DMS79 treated with DMSO at 0.1 percent for 48 hours (cell line): ENCODE measurements at regions not wholly inside any gene's neighbourhood (a gene's known extent, or its start where the extent isn't known, plus 50 kb on each side); places are given as distances from the start of the nearest gene placed in this dataset.
"Not testable (repeated sequence)": the region's sequence is repeated elsewhere in the genome, so short reads cannot be mapped to it uniquely, and the experiment has no call there.

Experiments used
- DNase-seq: peaks from one replicate; lab custom pipeline; 2025; lab: John Stamatoyannopoulos, UW

DNA sequence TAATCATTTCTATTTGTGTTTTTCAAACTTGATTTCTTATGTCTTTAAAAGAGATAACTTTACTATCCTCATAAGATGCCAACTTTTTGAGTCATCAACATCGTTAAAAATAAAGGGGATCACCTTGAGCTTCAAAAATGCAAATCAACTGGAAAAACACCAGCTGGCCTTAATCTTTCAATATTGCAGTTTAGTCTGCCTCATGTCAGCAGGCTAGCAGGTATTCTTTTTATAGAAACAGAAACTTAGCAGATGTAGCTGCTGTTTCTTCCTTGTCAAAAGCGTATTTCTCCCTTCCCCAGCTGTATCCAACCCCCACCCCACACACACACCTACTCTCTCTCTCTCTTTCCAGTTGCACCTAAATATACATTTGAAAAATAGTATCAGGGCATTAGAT, 154.1 kb upstream of the ZNF804A start:
- no peak for DNase-seq

DNA sequence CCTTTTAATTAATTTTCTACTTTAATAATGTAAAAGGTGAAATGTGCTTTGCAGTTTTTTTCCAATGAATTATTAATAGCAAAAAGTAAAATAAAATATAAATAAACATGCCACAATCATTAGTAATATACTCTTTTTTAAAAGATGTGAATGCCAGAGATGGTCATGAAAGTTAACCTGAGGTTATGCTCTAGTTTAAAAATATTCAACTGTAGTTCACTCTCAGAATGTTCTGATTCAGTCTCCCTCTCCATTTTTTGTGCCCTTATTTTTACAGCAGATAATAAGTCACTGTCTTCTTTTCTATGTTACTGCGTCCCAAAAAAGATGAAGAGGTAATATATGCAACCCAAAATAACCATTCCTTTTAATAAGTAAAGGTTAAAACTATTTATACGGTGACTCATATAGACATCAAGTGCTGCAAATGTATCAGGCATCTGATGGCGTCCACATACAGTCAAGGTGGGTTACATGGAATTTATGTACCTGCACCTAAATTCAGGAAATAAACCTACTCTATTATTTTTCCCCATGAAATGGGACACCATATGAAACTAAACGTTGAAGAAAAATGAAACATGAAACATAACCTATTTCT, 153.6 kb upstream of the ZNF804A start:
- no peak for DNase-seq

DNA sequence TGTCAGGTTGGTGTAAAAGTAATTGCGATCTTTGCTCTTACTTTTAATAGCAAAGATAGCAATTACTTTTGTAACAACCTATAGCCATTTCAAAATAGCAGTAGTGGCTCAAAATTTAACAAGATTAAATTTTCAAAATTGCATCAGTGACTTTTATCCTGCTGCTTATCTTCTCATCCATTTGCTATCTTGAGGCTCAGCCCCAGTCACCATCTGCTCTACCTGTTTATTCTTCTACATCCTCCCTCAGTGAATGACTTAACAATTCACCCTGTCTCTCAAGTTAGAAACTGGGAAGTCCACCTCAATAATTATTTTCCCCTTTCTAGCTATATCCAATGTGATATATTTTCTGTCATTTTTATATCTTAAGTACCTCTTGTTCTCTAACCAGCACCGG, 148.6 kb upstream of the ZNF804A start:
- DNase-seq: no peak

DNA sequence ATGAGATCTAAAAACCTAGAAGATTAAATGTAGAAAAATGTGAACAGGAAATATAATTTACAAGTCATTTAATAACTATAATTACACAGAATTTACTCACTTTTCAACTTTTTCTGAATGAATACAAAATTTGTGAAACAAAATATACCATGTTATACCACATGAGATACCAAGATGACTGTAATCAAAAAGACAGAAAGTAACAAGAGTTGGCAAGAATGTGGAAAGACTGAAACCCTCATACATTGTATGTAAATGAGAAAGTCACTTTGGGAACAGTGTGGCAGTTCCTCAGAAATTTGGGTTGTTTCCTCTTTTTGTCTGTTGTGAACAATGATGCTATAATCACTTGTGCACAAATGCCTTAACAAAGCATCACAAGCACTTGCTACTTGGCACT, 145.4 kb upstream of the ZNF804A start:
- no peak for DNase-seq

DNA sequence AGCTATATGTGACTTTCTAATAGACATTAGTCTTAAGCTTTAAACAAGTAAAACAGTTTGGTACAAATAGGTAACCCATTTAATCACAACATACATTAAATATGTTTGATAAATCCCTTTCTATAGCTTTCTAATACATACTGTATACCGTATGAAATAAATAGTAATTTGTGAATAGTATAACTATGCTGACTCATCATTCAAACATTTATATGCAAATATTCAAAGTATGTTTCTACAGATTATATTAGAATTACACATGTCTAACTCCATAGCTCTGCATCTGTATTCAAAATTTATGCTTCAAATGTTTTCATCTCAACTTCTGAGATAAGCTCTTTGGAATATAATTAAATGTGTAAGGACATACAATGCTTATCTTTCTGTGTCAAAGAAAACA, 142.7 kb upstream of the ZNF804A start:
- no peak for DNase-seq

DNA sequence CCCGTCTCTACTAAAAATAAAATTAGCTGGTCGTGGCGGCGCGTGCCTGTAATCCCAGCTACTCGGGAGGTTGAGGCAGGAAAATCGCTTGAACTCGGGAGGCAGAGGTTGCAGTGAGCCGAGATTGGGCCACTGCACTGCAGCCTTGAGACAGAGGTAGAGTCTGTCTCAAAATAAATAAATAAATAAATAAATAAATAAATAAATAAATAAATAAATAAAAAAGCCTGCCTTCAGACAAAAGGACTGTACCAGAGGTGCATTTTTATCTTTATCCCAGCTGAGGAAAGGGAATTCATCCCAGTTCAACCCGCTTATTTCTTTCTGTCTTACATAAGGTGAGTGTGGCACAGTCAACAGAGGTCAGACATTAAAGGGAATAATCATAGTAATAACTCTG, 141.6 kb upstream of the ZNF804A start:
- DNase-seq: not testable (repeated sequence)

DNA sequence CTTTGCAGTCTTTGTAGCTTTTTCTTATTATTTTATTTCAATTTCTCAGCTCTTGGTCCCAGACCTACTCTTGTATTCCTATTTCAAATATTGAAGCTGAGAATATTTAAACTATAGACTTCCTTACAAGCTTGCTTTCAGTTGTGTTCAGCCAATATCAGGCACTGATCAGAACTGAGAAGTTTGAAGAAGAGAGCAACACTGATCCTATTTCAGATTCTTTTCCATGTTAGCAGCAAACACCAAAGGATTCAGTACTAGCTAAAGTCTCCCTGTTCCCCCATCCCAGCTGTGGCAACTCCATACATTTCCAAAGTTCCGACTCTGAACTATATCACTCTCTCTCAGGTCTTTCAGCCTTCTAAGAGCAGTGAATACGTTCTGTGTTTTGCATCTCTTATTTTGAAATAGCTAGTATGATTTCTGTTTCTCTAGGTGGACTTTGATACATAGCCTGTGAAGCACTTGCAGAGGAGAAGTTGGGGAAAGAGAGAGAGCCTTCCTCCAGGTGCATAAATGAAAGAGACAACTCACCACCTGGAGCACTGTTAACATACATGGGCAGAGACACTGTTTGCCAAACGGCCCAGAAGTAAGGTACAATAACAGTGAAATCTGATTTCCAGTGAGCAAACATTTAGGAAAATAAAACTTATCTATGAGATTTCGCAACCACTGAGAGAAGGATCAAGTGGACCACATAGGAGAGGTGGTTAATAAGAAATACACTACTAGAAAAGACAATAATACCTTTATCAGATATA, 135.0 kb upstream of the ZNF804A start:
- no peak for DNase-seq

DNA sequence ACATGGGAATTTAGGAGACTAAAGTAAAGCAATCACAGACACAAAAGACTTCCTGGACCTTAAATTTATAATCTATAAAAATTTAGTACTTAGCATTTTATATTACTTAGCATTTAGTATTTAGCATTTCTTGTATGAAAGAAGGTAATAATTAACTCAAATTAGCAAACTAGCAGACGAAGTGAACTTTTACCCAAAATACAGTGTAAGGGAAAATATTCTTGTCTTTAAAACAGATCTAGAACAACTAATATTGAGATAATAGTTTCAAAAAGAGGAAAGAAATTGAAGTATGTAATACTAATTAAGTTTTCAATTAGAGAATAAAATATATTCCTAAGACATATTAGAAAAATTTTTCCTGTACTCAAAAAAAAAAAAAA, 134.5 kb upstream of the ZNF804A start:
- no peak for DNase-seq

DNA sequence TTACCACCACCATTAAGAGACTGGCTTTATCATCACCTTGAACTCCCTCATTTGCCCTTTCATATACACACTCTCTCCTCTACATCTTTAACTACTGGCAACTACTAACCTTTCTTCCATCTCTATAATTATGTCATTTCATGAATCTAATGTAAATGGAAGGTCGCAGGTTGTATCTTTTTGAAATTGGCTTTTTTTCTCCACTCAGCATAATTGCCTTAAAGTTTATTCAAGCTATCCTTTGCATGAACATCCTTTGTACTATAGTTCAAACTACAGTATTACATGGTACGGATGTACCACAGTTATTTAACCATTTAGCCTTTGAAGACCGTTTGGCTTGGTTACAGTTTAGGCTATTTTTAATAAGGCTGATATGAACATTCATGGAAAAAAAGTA, 129.5 kb upstream of the ZNF804A start:
- DNase-seq: no peak

DNA sequence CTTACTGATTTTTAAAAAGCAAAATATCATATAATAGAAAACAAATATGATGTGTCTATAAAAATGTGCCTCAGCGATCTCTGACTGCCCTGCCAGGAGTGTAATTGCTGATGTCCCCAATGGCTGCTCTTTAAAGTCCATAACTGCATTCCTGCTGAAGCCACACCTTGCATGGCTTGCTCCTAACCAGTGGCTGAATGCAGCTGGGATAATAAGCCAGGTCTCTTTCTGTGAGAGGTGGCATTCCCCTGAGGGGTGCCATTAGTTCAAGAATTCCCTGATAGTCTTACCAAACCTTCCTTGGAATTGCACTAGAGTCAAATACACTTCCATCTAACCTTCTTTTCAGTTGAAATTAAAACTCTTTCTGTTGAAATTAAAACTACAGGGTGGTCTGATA, 125.8 kb upstream of the ZNF804A start:
- DNase-seq: no peak

DNA sequence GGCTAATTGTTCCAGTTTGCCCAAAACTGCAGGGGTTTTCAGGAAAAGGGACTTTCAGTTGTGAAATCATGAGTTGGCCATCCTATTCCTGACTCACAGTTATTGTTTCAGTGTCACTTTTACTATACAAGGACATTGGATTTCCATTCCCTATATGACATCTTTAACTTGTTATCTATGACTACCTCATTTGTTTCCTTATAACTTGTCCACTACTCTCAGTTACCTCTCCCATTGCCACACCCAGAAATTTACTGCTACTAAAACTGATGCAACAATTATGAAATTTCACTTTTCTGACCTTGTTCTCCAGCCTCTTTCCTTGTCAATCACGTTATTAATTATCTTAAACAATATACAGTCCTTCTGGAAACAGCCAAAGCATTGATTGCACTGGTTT, 116.5 kb upstream of the ZNF804A start:
- DNase-seq: no peak

DNA sequence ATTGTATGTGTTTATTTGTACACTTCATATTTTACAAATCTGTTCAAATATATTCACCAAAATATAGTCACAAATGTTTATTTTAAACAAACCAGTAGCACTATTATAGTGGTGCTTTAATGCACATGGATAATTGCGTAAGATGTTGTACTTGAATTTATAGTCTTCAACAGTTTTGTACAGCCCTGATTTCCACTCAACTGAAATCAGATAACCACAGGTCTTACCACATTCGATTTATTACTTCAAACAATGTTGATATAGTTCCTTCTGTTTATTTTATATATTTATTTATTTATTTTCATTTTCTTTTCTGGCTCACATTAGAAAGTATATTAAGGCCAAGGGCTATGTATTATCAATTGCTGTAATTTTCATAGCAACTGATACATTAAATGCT, 99.4 kb upstream of the ZNF804A start:
- no peak for DNase-seq

DNA sequence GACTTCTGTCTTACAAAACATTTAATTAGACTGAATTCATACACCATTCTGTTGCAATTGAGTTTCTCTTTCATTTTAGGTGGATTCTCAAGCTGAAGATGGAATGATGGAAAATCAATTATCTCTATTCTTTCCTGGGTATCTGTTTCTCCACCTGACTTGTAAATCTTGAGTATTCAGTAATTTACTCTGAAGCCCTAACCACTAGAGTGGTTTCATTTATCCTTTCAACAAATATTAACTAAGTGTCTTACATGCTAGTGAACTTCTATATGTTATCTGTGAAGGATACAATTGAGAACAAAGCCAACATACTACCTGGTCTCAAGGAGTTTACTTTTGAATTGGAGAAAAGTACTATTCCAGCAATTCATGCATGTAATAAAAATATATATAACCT, 94.1 kb upstream of the ZNF804A start:
- no peak for DNase-seq

DNA sequence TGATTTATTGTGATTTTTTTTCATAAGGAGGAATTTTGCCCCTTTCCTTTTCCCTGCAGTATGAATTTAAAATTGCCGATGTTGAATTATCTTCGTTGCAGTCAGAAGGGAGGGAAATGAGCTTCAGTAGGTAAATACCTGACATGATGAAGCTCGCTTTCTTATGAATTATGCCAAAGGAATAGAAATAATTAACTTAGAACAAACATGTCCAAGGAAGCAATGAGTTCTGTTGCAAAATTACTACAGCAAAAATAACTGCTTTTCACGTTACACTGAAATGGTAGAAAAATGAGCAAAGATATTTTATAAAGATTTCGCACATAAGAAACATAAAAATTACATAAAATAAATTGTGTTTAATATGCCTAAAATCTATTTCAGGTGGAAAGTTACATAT, 91.1 kb upstream of the ZNF804A start:
- no peak for DNase-seq

DNA sequence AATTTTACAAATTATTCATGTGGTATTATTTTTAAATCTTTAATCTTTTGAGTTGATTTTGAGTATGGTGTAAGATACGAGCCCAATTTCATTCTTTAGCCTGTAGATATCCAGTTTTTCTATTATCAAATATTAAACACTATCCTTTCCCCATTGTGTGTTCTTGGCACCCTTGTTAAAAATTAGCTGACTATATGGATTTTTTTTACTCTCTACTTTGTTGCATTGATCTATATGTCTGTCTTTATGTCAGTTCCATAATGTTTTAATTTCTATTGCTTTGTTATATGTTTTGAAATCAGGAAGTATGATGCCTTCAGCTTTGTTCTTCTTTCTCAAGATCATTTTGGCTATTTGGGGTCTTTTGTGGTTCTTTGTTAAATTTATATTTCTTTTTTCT, 80.9 kb upstream of the ZNF804A start:
- DNase-seq: no peak

DNA sequence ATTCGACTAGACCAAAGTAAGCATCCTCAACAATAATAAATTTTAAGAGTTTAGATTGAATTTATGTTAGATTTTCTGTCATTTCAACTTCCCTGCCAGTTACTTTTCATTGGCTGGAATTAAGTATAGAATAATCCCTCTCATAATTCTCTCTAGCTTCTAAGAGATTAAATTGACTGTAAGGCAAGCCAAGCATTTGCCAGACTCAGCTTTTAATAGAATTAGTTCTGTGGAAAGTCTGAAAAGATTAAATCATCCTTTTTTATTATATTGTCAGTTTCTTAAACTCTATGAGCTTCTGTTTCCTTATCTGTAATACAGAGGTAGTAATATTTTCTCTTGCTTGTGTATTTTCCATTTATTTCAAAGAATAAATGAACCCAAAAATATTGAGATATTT, 77.9 kb upstream of the ZNF804A start:
- no peak for DNase-seq

DNA sequence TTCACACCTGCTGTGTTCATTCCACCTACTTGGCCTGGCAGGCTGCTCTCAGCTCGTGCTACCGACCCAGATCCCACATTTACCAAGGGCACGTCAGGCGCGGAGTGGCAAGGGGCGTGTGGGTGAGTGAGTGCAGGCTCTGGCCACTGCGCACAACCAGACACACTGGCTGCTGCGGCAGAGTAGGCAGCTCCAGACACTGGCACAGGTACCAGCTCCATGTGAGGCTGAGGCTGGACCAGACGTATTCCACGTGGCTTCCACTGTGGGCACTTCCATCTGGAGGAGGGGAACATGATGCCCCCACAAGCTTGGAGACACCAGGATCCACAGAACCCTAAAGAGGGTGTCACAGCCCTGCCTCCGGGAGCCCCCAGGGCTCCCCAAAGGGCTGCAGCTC, 74.6 kb upstream of the ZNF804A start:
- DNase-seq: no peak

DNA sequence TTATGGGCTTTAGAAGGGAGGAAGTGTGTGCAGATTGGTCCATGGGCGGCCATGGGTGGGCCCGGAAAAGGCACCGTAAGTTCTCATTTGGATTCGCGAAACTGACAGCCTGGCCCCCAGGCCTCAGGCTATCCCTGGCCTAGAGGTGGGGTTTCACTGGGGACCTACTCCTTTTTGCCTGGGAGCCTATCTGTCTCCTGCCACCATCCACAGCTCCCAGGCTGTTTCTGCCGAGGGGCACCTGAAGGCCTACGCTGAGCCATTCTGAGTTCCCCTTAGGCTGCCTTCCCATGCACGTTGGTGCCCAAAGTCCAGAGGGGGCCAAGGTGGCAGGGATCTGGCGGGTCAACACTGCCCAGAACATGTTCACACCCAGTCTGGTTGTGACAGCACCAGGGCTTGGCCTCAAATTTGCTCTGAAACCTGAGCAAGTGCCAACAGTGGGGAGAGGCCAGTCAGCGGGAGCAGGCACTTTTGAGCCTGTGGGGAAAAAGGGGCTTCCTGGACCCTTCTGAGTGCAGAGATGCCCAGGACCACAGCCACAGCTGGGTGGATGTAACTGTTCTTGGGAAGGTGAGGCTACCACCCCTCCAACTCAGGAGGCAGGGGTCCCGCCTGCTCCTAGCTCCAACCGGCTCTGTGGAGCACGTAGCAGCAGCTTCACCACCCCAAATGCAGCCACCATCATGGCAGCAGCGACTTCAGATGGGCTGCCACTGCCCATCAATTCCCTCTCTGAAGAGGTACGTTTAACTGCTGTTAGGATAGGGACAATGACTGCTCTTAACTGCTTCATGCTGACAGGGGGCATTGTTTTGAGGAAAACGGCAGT, 73.6 kb upstream of the ZNF804A start:
- DNase-seq: no peak

DNA sequence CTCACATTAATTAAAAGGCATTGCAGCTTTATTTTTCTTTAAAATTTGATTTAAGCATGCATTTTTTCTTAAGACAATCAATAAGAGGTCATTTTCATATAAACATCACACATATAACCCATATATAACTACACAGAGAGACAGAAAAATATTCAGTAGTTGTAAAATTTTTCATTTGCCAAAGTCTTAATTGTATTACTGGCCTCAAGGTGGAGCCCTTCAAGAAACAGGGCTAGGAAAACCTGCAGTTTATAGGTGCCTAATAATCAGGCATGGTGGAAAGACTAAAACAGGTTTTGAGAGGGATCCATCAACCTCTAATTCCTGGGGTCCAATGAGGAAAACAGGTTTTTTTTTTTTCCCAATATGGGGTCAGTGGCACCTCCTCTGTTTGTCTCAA, 71.3 kb upstream of the ZNF804A start:
- DNase-seq: no peak

DNA sequence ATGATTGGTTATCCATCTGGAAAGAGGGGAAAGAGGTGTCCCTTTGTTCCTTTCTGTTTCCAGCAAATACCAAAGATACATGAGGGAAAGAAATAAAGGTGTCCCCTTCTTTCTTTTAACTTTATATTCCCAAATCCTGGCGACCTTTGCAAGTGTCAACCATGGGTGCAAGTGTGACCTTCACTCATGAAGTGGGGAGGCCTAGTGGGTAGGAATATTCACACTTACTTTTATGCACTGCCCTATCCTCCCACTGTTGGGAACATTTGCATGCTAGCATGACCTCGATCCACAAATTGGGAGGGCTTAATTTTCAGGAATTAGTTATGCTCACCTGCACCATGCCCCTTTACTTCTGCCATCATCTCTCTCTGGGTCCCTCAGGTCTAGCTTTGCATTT, 70.2 kb upstream of the ZNF804A start:
- DNase-seq: no peak

DNA sequence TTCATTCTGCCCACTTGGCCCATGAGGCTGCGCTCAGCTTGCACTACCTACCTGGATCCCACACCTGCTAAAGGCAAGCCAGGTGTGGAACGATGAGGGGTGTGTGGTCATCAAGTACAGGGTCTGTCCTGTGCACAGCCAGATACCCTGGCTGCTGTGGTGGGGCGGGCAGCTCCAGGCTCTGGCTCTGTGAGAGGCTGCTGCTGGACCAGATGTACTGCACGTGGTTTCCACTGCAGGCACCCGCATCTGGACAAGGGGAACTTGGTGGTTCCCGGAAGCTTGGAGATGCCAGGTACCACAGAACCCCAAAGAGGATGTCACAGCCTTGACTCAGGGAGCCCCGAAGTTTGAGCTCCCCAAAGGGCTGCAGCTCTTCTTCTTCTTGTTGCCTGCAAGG, 68.1 kb upstream of the ZNF804A start:
- no peak for DNase-seq

DNA sequence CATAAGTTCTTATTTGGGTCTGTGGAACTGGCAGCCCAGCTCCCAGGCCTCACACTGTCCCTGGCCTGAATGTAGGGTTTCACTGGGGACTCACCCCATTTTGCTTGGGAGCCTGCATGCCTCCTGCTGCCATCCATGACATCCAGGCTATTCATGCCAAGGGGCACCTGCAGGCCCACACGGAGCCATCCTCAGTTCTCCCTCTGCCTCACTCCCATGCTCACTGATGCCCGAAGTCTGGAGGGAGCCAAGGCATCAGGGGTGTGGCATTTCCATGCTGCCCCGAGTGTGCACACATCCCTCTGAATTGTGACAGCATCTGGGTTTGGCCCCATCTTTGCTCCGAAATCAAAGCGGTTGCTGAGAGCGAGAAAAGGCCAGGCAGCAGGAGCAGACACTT, 67.4 kb upstream of the ZNF804A start:
- no peak for DNase-seq

DNA sequence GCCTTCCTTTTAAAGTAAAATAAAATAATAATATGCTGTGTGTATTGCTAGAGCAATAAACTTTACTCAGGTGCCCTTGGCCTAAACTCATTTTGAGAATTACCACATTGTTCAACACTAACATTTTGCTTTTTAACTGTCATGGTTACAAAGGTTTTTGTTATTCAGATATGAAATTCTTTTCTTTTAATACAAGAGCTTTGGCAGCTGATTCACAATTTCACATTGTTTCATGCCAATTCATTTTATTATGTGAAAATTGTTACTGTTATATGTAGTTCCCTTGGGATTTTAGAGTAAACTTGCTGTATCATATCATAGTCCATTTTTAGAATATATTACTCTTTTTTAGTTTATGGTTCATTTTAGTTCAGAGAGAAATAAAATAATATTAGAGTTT, 65.8 kb upstream of the ZNF804A start:
- no peak for DNase-seq
